ENCODE measurements at regions not wholly inside any gene's neighbourhood (a gene's known extent, or its start where the extent isn't known, plus 50 kb on each side); places are given as distances from the start of the nearest gene placed in this dataset.
A peak's percentile ranks its signal among the peaks of the same experiment; 100 is the strongest.

DNA sequence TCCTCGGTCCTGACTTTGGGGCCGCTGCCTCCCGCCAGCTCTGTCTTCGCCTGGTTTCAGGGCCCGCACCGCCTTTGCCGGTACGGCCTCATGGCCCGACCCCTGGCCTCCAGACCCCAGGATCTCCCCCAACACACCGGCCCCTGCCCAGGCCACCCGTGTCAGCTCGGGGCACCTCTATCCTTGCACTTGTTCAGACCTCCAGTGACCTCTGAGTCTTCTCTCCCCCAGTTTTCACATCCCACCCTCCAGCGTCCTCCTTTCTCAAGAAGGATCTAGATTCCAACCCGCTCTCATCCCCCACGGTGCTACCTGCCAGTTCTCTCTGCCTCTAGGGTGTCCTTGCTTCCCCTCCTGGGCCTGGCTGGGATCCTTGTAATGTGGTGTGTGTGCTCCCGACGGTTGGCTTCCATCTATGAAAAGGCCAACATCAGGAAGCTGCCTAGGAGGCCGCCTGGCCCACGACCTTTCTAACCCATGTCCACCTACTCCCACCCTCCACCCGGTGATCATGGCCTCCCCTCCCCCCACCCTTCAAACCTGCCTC, 61.1 kb downstream of the SPATA31C2 start:
- no peak for DNase-seq

DNA sequence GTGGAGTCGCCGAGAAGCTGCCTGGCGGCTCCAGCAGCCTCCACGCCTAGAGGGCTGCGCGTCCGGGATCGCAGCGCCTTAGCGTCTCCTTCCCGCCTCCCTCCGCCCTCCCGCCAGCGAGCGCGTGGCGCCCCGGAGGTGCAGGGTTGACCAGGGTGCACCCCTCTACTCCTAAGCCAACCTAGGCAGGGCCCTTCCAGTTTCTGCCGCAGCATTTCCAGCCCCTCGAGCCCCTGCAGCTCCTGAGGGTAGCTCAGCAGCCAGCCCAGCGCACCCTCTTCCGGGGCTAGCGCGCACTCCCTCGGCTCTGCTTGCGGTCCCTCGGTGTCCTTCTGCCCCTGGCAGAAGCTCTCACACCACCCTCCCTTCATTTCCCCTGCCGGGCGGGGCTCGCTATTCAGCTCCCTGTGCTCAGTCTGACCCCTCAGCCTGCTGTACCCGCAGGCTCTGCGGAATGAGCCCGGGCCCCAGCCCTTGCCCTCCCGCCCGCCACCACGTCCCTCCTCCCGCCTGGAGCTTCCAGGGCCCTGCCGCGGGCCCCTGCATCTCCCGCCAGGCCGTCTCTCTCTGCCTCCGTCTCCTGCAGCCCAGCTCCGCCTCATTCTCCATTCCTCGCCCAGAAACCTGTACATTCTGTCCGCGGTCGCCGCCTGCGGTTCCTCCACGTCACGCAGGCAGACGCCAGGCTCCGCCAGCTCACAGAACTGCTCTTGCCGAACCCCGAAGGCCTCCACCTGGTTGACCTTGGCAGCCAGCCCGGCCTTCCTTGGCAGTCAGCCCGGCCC, 61.8 kb downstream of the SPATA31C2 start:
- DNase-seq = peak; percentile 50

DNA sequence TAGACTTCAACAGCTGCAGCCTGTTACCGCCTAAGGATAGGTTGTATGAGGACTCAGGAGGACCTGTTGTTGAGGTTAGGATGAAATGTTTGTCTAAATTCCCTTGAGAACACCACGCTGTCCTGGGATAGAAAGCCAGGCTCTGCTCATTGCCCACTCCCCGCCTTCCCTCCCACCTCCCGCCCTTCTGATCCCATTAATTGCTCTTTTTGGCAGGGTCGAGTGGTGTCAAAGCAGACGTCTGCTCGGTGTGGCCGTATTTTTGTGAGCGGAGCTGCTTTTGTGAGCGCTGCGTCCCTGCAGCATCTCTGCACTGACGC, 62.3 kb downstream of the SPATA31C2 start:
- peak; percentile 25 for DNase-seq

DNA sequence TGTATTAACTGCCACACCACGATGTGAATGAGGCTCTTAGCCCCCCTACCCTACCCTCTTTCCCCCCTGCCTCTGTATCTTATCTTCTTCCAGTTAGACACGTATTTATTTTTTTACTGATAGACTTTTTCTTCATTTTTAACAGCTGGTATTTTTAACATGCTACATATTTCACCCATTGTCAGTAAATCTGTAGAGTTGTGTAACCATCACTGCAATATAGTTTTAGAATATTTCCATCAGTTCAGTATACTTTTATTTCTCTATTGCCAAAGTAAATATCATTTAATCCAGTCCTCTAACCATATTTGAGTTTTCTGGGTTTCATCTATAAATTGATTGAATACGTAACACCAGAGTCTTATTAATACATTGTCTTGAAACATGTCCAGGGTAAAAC, 62.8 kb downstream of the SPATA31C2 start:
- no peak for DNase-seq

- no peak for DNase-seq
Observed at GRCh38 chr9:88074931-88075330, 63.3 kb downstream of the SPATA31C2 start.

- no peak for DNase-seq
Observed at GRCh38 chr9:88072831-88073375, 65.4 kb downstream of the SPATA31C2 start.

- no peak for DNase-seq
Observed at GRCh38 chr9:88071331-88071730, 66.9 kb downstream of the SPATA31C2 start.

DNA sequence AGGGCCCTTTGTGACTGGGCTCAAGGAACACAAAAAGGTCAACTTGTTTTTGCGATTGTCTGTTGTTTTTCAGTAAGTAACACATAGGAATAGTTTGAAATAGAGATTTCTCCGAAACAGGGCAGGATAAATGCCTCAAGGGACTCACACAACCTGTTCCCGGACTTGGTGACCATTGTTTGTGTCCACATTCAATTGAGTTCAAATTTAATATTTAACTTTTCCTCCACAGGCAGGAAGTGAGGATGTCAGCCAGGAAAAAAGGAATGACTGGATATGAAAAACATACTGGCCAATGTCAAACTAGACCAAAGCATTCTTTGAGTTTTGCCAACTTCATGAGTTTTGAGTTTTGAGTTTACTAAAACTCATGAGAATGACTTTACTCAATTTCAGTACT, 72.7 kb downstream of the SPATA31C2 start:
- DNase-seq = no peak

- no peak for DNase-seq
Observed at GRCh38 chr9:88064554-88064953, 73.7 kb downstream of the SPATA31C2 start.

DNA sequence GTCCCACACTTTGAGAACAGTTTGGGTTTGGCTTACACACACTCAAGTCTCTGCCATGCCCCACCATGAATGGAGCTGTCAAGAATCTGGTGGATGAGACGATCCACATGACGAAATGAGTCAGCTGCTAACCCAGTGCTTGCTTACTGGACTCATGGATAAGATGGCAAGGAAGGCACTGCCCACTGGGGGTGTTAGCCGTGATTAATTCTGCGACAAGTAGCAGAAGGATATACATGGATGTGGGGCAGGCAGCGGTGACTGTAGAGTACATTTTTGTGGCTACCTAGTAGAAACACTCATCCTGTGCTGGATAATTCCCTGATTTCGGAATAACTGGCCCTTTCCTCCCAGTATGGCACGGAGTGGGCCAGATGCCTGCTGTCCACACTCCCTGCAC, 77.5 kb downstream of the SPATA31C2 start:
- no peak for DNase-seq

DNA sequence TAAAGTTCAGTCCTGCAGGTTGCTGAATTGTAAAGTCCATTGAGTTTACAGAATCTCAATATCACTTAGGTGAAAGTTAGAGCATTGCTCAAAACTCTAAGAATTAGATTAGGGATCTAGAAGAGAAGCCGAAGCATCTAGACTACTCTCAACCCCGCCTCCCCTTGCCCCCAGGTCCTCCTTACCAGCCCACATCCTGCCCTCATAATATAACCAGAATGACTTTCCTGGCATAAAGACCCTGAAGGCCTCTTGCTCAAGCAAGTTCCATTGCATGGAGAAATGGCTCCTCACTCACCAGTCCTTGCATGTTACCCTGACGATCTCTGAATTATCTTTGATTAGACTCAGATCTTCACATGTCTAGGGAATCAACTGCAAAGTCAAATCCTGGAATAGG, 78.8 kb downstream of the SPATA31C2 start:
- DNase-seq = no peak

DNA sequence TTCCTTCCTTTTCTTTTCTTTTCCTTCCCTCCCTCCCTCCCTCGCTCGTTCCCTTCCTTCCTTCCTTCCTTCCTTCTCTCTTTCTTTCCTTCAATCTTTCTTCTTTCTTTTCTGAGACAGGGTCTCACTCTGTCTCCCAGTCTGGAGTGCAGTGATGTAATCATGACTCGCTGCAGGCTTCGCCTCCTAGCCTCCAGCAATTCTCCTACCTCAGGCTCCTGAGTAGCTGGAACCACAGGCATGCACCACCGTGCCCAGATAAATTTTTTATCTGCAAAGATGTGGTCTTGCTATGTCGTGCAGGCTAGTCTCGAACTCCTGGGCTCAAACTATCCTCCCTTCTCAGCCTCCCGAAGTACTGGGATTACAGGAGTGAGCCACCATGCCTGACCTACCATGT, 81.4 kb downstream of the SPATA31C2 start:
- DNase-seq = no peak

DNA sequence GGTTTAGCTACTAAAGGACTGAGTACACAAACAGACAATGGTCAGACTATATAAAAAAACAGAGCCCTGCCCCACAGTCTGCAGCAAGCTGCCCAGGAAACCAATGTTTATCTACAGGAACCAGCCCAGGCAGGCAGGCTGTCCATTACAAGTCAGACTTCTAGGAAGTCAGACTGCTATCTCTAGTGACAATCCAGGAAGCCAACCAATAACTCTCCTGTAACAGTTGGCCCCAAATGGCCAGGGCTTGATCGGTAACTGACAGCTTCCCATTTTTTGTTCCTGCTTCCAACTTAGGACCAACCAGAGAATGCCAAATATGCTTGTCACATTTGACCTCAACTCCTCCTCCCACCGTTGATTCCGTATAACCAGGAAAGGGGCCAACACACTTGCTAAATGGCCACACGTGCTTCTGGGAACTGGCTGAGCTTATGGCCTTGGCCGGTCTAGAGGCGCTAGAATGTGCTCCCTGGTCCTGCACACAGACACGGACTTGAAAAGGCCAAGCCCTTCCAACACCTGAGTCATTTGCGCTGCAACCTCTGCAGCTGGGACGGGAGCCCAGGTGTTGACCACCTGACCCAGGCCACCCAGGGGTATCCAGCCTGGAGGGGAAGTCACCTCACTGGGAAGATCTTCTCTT, 79.6 kb upstream of the CDK20 start:
- no peak for DNase-seq

GRCh38 chr9:88052321-88052965, 78.1 kb upstream of the CDK20 start:
- DNase-seq = no peak

GRCh38 chr9:88051138-88051537, 76.8 kb upstream of the CDK20 start:
- DNase-seq = no peak

- DNase-seq = no peak
Observed at GRCh38 chr9:88049677-88050307, 75.5 kb upstream of the CDK20 start.

DNA sequence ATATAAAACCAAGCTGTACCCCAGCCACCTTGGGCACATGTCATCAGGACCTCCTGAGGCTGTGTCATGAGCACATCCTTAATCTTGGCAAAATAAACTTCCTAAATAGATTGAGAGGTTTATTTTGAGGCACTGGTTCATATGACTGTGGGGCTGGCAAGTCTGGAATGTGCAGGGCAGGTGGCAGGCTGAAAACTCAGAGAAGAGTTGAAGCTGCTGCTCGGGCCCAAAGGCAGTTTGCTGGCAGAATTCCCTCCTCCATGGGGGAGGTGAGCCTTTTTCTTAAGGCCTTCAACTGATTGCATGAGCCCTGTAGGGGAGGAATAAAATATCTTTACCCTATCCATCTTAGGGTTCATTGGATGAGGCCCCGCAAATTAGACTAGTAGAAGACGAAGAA, 72.2 kb upstream of the CDK20 start:
- DNase-seq = no peak

DNA sequence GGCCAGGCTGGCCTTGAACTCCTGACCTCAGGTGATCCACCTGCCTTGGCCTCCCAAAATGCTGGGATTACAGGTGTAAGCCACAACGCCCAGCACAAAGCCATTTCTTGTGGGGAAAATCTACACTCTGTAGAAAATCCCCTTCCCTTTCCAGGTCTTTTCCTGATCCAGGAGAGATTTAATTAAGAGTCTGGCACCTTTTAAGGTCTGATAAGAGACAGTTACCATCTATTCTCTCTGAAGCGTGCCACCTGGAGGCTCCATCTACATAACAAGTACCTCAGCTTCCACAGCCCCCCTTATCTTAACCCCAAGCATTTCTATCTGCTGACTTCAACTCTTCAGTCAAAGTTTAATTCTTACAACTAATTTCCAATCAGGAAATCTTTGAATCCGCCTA, 71.4 kb upstream of the CDK20 start:
- no peak for DNase-seq

DNA sequence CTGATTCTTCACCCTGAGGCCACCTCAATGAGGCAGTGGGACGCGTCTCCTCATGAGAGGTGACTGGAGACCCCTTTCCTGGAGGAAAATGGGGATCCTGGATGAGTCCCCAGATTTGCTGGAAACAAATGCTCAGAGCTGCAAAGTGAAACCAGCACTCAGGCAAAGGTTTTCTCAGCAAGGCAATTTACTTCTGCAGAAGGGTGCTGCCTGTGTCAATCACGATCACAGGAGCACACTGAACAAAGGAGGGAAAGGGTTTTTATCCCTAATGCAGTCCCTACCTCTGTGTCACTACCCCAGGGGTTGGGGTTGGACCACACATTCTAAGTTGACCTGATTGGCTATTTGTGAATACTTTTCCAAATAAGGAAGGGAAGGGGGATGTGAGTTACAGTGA, 69.9 kb upstream of the CDK20 start:
- DNase-seq = no peak

DNA sequence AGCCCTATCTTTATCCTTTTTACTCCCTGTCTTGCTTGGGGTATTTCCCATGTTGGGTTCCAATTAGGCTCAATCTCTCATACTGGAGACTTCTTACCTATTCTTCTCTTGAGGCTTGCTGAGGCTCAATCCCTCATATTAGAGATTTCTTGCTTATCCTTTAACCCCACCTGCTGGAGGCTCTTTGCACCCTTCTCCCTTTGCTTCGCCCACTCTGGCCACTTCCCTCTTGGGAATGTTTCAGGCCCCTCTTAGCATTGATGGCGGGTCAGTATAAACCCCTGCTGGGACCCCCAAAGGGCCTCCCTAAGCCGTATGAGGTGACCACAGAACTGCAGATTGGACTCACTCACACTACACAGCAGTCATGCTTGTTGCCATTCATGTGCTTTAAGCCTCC, 69.3 kb upstream of the CDK20 start:
- DNase-seq = no peak

- DNase-seq = no peak
Observed at GRCh38 chr9:88041447-88041846, 67.1 kb upstream of the CDK20 start.

DNA sequence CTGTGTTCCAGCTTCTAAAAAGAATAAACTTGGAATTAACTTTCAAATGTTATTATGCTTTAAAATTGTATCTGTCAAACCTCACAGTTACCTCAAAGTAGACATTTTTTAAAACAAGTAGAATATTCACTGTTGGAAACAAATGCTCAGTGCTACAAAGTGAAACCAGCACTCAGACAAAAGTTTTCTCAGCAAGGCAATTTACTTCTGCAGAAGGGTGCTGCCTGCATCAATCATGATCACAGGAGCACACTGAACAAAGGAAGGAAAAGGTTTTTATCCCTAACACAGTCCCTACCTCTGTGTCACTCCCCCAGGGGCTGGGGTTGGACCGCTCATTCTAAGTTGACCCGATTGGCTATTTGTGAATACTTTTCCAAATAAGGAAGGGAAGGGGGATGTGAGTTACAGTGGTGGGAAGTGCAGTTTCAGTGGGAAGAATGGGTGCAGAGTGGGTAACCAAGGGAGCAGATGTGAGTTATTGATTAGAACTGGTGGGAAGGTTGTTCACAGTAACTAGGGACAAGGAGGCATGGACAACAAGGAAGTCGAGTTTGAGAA, 63.0 kb upstream of the CDK20 start:
- no peak for DNase-seq

DNA sequence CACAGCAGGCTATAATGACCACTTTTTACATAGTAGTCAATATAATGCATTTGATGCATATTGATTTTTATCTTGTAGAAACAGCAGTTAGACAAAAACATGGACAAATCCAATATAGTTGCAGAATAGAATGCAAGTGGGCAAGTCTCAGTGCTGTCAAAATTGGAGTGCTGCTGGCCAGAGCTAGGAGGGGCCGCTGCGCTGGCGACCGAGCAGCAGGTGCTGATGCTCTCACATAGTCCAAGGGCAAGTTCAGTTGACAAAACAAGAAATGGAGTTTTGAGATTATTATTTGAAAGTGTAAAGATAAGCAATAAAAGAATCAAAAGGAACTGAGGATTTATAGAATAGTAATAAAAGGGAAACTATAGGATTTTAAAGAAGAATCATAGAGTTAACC, 60.6 kb upstream of the CDK20 start:
- no peak for DNase-seq

Data from NCI-H2227 treated with DMSO at 0.1 percent for 48 hours (cell line).